IMR-90 (cell line): ENCODE measurements at regions not wholly inside any gene's neighbourhood (a gene's known extent, or its start where the extent isn't known, plus 50 kb on each side); places are given as distances from the start of the nearest gene placed in this dataset.

Experiments used
- ATAC-seq: fragments of 200-7000 bp; cut with Tn5 transposase; 2 replicates; pipeline ENCODE4 v1.9.1; 2020; ENCODE audit warnings: low read depth, mild to moderate bottlenecking, moderate library complexity
- BruUV-seq: library from RNA; stranded (reverse); fragments of 400-500 nt; replicated peaks from 2 replicates; lab custom pipeline; 2021; lab: Mats Ljungman, UMichigan
- CTCF ChIA-PET: fragments of 300-600 bp; formaldehyde crosslinking; extraction: SDS; loops from one replicate; lab custom pipeline; 2021; ENCODE audit warnings: antibody characterized with exemption; lab: Yijun Ruan, JAX
- POLR2A ChIA-PET: fragments of 300-600 bp; sonication (Branson Sonifier 250); formaldehyde crosslinking; loops from one replicate; lab custom pipeline; 2022; ENCODE audit warnings: antibody characterized with exemption; ENCODE audit not compliant: unreplicated experiment; lab: Charles Lee
- DNase-seq: peaks from one replicate; pipeline ENCODE4 v3.0.0; 2013
- H2AFZ ChIP-seq: replicated peaks from 2 replicates; pipeline ENCODE3; 2013; ENCODE audit warnings: low read length, mild to moderate bottlenecking; ENCODE audit not compliant: poor library complexity
- H2AK5ac ChIP-seq: 2 replicates; pipeline ENCODE4 v1.6.1; 2013; ENCODE audit warnings: low read depth, low read length, inconsistent platforms
- H2AK9ac ChIP-seq: replicated peaks from 2 replicates; pipeline ENCODE3; 2013; ENCODE audit warnings: mild to moderate bottlenecking, low read depth, low read length, moderate library complexity; ENCODE audit not compliant: poor library complexity
- H2BK120ac ChIP-seq: 2 replicates; pipeline ENCODE4 v1.6.1; 2013; ENCODE audit warnings: low read depth, low read length, inconsistent platforms
- H2BK15ac ChIP-seq: 3 replicates; pipeline ENCODE4 v1.6.1; 2013; ENCODE audit warnings: low read depth, low read length, inconsistent platforms
- H2BK20ac ChIP-seq: 2 replicates; pipeline ENCODE4 v1.6.1; 2013; ENCODE audit warnings: low read depth, mild to moderate bottlenecking, inconsistent platforms, low read length, moderate library complexity
- H2BK5ac ChIP-seq: 2 replicates; pipeline ENCODE4 v1.6.1; 2013; ENCODE audit warnings: mild to moderate bottlenecking, low read depth, low read length, inconsistent platforms; ENCODE audit not compliant: poor library complexity, severe bottlenecking
- H3K14ac ChIP-seq: replicated peaks from 2 replicates; pipeline ENCODE4 v1.6.1; 2013; ENCODE audit warnings: low read depth, low read length, inconsistent platforms
- H3K18ac ChIP-seq: 2 replicates; pipeline ENCODE4 v1.6.1; 2013; ENCODE audit warnings: low read depth, low read length, control low read depth
- H3K23ac ChIP-seq: 2 replicates; pipeline ENCODE4 v1.6.1; 2013; ENCODE audit warnings: low read depth, low read length, inconsistent platforms
- H3K27ac ChIP-seq: 2 replicates; pipeline ENCODE4 v1.5.1; 2013; ENCODE audit warnings: mild to moderate bottlenecking, control low read depth, low read length; ENCODE audit not compliant: insufficient read depth
- H3K27me3 ChIP-seq: 2 replicates; pipeline ENCODE4 v1.6.1; 2013; ENCODE audit warnings: low read length; ENCODE audit not compliant: control insufficient read depth, insufficient read depth
- H3K36me3 ChIP-seq: 2 replicates; pipeline ENCODE4 v1.6.1; 2013; ENCODE audit warnings: low read length, mixed read lengths; ENCODE audit not compliant: control insufficient read depth, insufficient read depth
- H3K4ac ChIP-seq: 2 replicates; pipeline ENCODE4 v1.6.1; 2013; ENCODE audit warnings: low read depth, low read length, inconsistent platforms
- H3K4me1 ChIP-seq: 2 replicates; pipeline ENCODE4 v1.6.1; 2013; ENCODE audit warnings: low read length, mixed read lengths; ENCODE audit not compliant: control insufficient read depth, insufficient read depth
- H3K4me2 ChIP-seq: 2 replicates; pipeline ENCODE4 v1.6.1; 2013; ENCODE audit warnings: low read depth, mild to moderate bottlenecking, control low read depth, low read length, moderate library complexity
- H3K4me3 ChIP-seq: 2 replicates; pipeline ENCODE4 v1.5.1; 2013; ENCODE audit warnings: low read depth, mild to moderate bottlenecking, control low read depth, low read length, moderate library complexity; ENCODE audit not compliant: insufficient read depth
- H3K56ac ChIP-seq: 2 replicates; pipeline ENCODE4 v1.6.1; 2013; ENCODE audit warnings: low read length, inconsistent platforms; ENCODE audit not compliant: insufficient read depth; ENCODE audit errors: extremely low read depth
- H3K79me1 ChIP-seq, 2 experiments: 2 replicates each; pipeline ENCODE4 v1.6.1; 2013; ENCODE audit warnings: low read length in 2 of 2, inconsistent platforms in 1 of 2, low read depth in 1 of 2
- H3K9ac ChIP-seq: 2 replicates; pipeline ENCODE4 v1.6.1; 2013; ENCODE audit warnings: low read depth, low read length, control low read depth
- H3K9me1 ChIP-seq: 2 replicates; pipeline ENCODE4 v1.6.1; 2013; ENCODE audit warnings: low read length, inconsistent platforms; ENCODE audit not compliant: insufficient read depth
- H3K9me3 ChIP-seq: 2 replicates; pipeline ENCODE4 v1.6.1; 2013; ENCODE audit warnings: low read length; ENCODE audit not compliant: control insufficient read depth, insufficient read depth
- H4K20me1 ChIP-seq: 2 replicates; pipeline ENCODE4 v1.6.1; 2013; ENCODE audit warnings: low read length, inconsistent platforms; ENCODE audit not compliant: insufficient read depth
- H4K5ac ChIP-seq: 2 replicates; pipeline ENCODE4 v1.6.1; 2013; ENCODE audit warnings: mild to moderate bottlenecking, low read depth, low read length, control low read depth
- H4K8ac ChIP-seq, 2 experiments: 2 replicates each; pipeline ENCODE4 v1.6.1; 2013; ENCODE audit warnings: low read depth in 2 of 2, low read length in 2 of 2, control low read depth in 1 of 2, inconsistent platforms in 1 of 2
- H4K91ac ChIP-seq: 2 replicates; pipeline ENCODE4 v1.6.1; 2013; ENCODE audit warnings: low read depth, low read length, inconsistent platforms; ENCODE audit not compliant: insufficient read depth
- BHLHE40 ChIP-seq: fragments of 150-350 bp; IDR thresholded peaks from 2 replicates; pipeline ENCODE4 v1.6.1; 2016; ENCODE audit warnings: mild to moderate bottlenecking, low read depth, low read length
- CEBPB ChIP-seq: IDR thresholded peaks from 2 replicates; pipeline ENCODE4 v1.6.1; 2012; ENCODE audit warnings: low read depth, low read length, improper control_type of control experiment
- CHD1 ChIP-seq: IDR thresholded peaks from 2 replicates; pipeline ENCODE4 v1.6.1; 2012; ENCODE audit warnings: low read depth, low read length, improper control_type of control experiment
- CTCF ChIP-seq: conservative IDR thresholded peaks from 2 replicates; pipeline ENCODE4 v1.5.1; 2012; ENCODE audit warnings: mild to moderate bottlenecking, low read depth, low read length, improper control_type of control experiment
- ELK1 ChIP-seq: fragments of 150-350 bp; IDR thresholded peaks from 2 replicates; pipeline ENCODE4 v1.6.1; 2016; ENCODE audit warnings: low read depth, mild to moderate bottlenecking, low read length, moderate library complexity, borderline replicate concordance
- FOS ChIP-seq: fragments of 150-350 bp; IDR thresholded peaks from 2 replicates; pipeline ENCODE4 v1.6.1; 2016; ENCODE audit warnings: low read depth, low read length
- MAFK ChIP-seq: IDR thresholded peaks from 2 replicates; pipeline ENCODE4 v1.6.1; 2012; ENCODE audit warnings: low read depth, low read length, improper control_type of control experiment
- MAZ ChIP-seq: IDR thresholded peaks from 2 replicates; pipeline ENCODE4 v1.6.1; 2012; ENCODE audit warnings: low read depth, mild to moderate bottlenecking, low read length, improper control_type of control experiment, moderate library complexity, borderline replicate concordance
- MXI1 ChIP-seq: IDR thresholded peaks from 2 replicates; pipeline ENCODE4 v1.6.1; 2012; ENCODE audit warnings: low read depth, mild to moderate bottlenecking, low read length, moderate library complexity, borderline replicate concordance
- NFE2L2 ChIP-seq: fragments of 150-350 bp; IDR thresholded peaks from 2 replicates; pipeline ENCODE4 v1.6.1; 2016; ENCODE audit warnings: low read depth, mild to moderate bottlenecking, low read length
- POLR2A ChIP-seq: IDR thresholded peaks from 2 replicates; pipeline ENCODE4 v1.6.1; 2012; ENCODE audit warnings: mild to moderate bottlenecking, low read depth, low read length
- RAD21 ChIP-seq: IDR thresholded peaks from 2 replicates; pipeline ENCODE4 v1.6.1; 2012; ENCODE audit warnings: low read length, improper control_type of control experiment
- RCOR1 ChIP-seq: IDR thresholded peaks from 2 replicates; pipeline ENCODE4 v1.6.1; 2012; ENCODE audit warnings: mild to moderate bottlenecking, low read length, improper control_type of control experiment; ENCODE audit not compliant: insufficient replicate concordance
- RFX5 ChIP-seq: IDR thresholded peaks from 2 replicates; pipeline ENCODE4 v1.8.0; 2012; ENCODE audit warnings: low read depth, mild to moderate bottlenecking, low read length, moderate library complexity
- SMC3 ChIP-seq: fragments of 150-350 bp; IDR thresholded peaks from 2 replicates; pipeline ENCODE4 v1.6.1; 2016; ENCODE audit warnings: low read depth, mild to moderate bottlenecking, antibody characterized with exemption, low read length, moderate library complexity
- USF2 ChIP-seq: fragments of 150-350 bp; IDR thresholded peaks from 2 replicates; pipeline ENCODE4 v1.6.1; 2017; ENCODE audit warnings: mild to moderate bottlenecking, antibody characterized with exemption, low read length, low read depth
- WGBS, 2 experiments: methylation state at CpG; one replicate each; pipeline versions ENCODE4 v1.1.5 to v1.1.7; 2013; ENCODE audit warnings: missing lambda C conversion rate in 2 of 2; ENCODE audit not compliant: insufficient read length in 1 of 2; ENCODE audit errors: extremely low coverage in 2 of 2; 5-methylcytosine and 5-hydroxymethylcytosine counted together
- dilution Hi-C: fragments of 300-500 bp; cut with HindIII; formaldehyde crosslinking; loops from one replicate; pipeline ENCODE4 v1.14.3; 2018; ENCODE audit warnings: low sequenced_read_pairs; ENCODE audit not compliant: unreplicated experiment
- in situ Hi-C: fragments of 300-500 bp; cut with MboI; formaldehyde crosslinking; loops from 3 replicates; pipeline ENCODE4 v1.14.3; 2019; ENCODE audit warnings: low sequenced_read_pairs, inconsistent platforms, mixed read lengths
- intact Hi-C: fragments of 100-400 bp; cut with micrococcal nuclease; formaldehyde crosslinking; loops from 2 replicates; pipeline ENCODE4 v1.10.0; 2022

GRCh38 chr3:80855482-80855881 lies 906.0 kb downstream of the GBE1 start:
- no peak overlapping the region for H2BK120ac ChIP-seq
- no peaks in the 10 kb centered on the region for H3K27me3 ChIP-seq
- no peak overlapping the region for H2BK20ac ChIP-seq
- intact Hi-C loops (no loop called here), in situ Hi-C loops (no loop called here), dilution Hi-C loops (no loop called here)
- no peak overlapping the region for H2AK5ac ChIP-seq
- no peaks in the 10 kb centered on the region for H3K36me3 ChIP-seq
- POLR2A ChIA-PET = no interaction called here
- H3K9me3 ChIP-seq = peaks cover 6% of the 10 kb centered on the region
- no peak overlapping the region for H3K56ac ChIP-seq
- no peak overlapping the region for H3K9ac ChIP-seq
- ATAC-seq (no peak), DNase-seq (no peak)
- H3K14ac ChIP-seq = no peak overlapping the region
- no peak overlapping the region for H2BK5ac ChIP-seq
- no peaks in the 10 kb centered on the region for H3K9me1 ChIP-seq
- no peak overlapping the region for H4K8ac ChIP-seq
- TF ChIP-seq CEBPB (no peak), RFX5 (no peak), SMC3 (no peak), MAZ (no peak), MXI1 (no peak), RCOR1 (no peak), BHLHE40 (no peak), NFE2L2 (no peak), RAD21 (no peak), USF2 (no peak), MAFK (no peak), CHD1 (no peak), FOS (no peak), CTCF (no peak), POLR2A (no peak), ELK1 (no peak)
- no peak overlapping the region for H3K4ac ChIP-seq
- no peak overlapping the region for H4K91ac ChIP-seq
- CTCF ChIA-PET = no interaction called here
- H3K79me1 ChIP-seq = no peaks in the 10 kb centered on the region
- H3K4me2 ChIP-seq = no peak overlapping the region
- WGBS, 2 experiments = no CpG with 5 or more reads among the region's 1 CpG
- no peak overlapping the region for H2AFZ ChIP-seq
- no peak overlapping the region for H4K5ac ChIP-seq
- H3K23ac ChIP-seq = no peak overlapping the region
- H3K27ac ChIP-seq = no peak overlapping the region
- no peak overlapping the region for H3K18ac ChIP-seq
- H2AK9ac ChIP-seq = no peak overlapping the region
- H3K4me3 ChIP-seq = no peak overlapping the region
- no peaks in the 10 kb centered on the region for H3K4me1 ChIP-seq
- H4K20me1 ChIP-seq = no peaks in the 10 kb centered on the region
- no peak overlapping the region for H2BK15ac ChIP-seq
- no TSS peak for BruUV-seq
